ENCODE measurements at regions not wholly inside any gene's neighbourhood (a gene's known extent, or its start where the extent isn't known, plus 50 kb on each side); places are given as distances from the start of the nearest gene placed in this dataset.

DNA sequence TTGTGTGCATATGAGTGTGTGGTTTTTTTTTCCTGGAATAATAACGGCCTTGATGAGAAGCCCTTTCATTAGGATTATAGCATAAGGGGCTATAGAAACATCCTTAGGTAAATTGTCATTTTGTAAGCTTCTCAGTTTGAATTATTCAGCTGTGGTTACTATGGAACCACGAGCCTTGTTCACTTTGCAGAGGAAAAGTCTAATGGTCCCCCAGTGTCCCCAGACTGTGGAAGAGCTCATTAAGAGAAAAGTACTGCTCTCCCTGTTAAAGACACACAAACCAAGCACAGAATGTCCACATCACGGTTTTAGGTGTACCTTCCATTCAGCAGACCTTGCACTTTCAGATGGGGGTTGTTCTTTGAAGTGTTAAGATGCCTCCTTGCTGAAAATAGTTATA, 199.3 kb upstream of the DEPDC1 start:
- TF ChIP-seq, protein P1, sequence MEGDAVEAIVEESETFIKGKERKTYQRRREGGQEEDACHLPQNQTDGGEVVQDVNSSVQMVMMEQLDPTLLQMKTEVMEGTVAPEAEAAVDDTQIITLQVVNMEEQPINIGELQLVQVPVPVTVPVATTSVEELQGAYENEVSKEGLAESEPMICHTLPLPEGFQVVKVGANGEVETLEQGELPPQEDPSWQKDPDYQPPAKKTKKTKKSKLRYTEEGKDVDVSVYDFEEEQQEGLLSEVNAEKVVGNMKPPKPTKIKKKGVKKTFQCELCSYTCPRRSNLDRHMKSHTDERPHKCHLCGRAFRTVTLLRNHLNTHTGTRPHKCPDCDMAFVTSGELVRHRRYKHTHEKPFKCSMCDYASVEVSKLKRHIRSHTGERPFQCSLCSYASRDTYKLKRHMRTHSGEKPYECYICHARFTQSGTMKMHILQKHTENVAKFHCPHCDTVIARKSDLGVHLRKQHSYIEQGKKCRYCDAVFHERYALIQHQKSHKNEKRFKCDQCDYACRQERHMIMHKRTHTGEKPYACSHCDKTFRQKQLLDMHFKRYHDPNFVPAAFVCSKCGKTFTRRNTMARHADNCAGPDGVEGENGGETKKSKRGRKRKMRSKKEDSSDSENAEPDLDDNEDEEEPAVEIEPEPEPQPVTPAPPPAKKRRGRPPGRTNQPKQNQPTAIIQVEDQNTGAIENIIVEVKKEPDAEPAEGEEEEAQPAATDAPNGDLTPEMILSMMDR (IDR thresholded peaks at IDR 0.05): no peak
- TF ChIP-seq POLR2A (IDR thresholded peaks at IDR 0.05) (no peak), EP300 (IDR thresholded peaks at IDR 0.05) (no peak)
